ENCODE measurements at regions not wholly inside any gene's neighbourhood (a gene's known extent, or its start where the extent isn't known, plus 50 kb on each side); places are given as distances from the start of the nearest gene placed in this dataset.

DNA sequence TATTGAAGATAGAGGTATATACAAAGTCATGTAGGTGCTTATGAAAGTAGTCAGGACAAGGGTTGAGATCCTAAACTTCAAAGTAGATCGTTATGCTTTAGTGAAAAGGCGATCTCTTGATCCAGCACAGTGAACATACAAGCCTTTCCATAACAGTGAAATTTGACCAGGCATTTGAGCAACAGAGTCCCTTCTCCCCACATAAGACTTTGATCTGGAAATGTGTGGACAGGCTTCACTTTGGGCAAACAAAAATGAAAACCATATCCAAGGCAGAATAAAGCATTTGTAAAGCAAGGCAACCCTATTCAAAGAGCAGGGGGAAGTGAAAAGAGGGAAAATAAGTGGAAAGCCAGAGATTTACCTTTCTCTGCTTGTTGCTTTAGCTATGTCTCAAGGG lies 311.9 kb upstream of the SORCS1 start:
- 82 to 95% (median 87%) methylated on average over 2 of the region's 2 CpGs for WGBS, 5 donors
- no peak for TF ChIP-seq POLR2A (IDR thresholded peaks at IDR 0.05)
- no peak for TF ChIP-seq POLR2AphosphoS5 (IDR thresholded peaks at IDR 0.05)
- TF ChIP-seq, protein P1, sequence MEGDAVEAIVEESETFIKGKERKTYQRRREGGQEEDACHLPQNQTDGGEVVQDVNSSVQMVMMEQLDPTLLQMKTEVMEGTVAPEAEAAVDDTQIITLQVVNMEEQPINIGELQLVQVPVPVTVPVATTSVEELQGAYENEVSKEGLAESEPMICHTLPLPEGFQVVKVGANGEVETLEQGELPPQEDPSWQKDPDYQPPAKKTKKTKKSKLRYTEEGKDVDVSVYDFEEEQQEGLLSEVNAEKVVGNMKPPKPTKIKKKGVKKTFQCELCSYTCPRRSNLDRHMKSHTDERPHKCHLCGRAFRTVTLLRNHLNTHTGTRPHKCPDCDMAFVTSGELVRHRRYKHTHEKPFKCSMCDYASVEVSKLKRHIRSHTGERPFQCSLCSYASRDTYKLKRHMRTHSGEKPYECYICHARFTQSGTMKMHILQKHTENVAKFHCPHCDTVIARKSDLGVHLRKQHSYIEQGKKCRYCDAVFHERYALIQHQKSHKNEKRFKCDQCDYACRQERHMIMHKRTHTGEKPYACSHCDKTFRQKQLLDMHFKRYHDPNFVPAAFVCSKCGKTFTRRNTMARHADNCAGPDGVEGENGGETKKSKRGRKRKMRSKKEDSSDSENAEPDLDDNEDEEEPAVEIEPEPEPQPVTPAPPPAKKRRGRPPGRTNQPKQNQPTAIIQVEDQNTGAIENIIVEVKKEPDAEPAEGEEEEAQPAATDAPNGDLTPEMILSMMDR (IDR thresholded peaks at IDR 0.05 in 8 of 11, conservative IDR thresholded peaks at IDR 0.05 in 3 of 11), result no peak
- Histone ChIP-seq H3K4me1 (no peaks in the 10 kb centered on the region), H3K9me3 (no peaks in the 10 kb centered on the region), H3K27ac (no peak overlapping the region), H3K27me3 (replicated peaks in 1 of 7) (no peaks in the 10 kb centered on the region), H3K4me3 (no peak overlapping the region), H3K36me3 (no peaks in the 10 kb centered on the region)
- DNase-seq, result no peak
- intact Hi-C loops (cut with DNase I; ENCODE audit: low total_unique reads), result no loop called here

DNA sequence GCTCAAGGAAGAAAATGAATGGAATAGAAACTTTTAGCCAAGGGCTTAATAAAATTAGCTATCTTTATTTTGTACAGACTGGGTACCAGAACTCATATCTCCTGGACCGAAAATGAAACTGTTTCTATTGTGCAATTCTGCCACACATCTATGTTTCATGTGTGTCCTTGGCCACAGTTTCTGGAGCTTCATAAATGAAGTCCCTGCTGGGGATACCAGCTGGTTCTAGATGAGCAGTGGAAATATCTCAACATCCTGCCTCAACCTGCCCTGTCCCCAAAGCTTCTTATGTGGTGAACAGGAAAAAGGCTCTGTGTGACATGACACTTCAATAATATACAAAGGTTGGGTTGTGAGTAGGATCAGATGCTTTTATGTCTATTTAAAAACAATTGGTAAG lies 310.1 kb upstream of the SORCS1 start:
- no peaks in the 10 kb centered on the region for H3K36me3 ChIP-seq
- H3K27ac ChIP-seq, result no peak overlapping the region
- H3K9me3 ChIP-seq, result no peaks in the 10 kb centered on the region
- no peak for DNase-seq
- TF ChIP-seq POLR2A (IDR thresholded peaks at IDR 0.05), result no peak
- no peak for TF ChIP-seq POLR2AphosphoS5 (IDR thresholded peaks at IDR 0.05)
- TF ChIP-seq, protein P1 (IDR thresholded peaks at IDR 0.05 in 8 of 11, conservative IDR thresholded peaks at IDR 0.05 in 3 of 11), result no peak
- 78 to 95% (median 83%) methylated on average over 1 of the region's 1 CpG for WGBS, 5 donors
- intact Hi-C loops (cut with DNase I; ENCODE audit: low total_unique reads), result no loop called here
- no peaks in the 10 kb centered on the region for H3K27me3 ChIP-seq (replicated peaks in 1 of 7)
- no peak overlapping the region for H3K4me3 ChIP-seq
- no peaks in the 10 kb centered on the region for H3K4me1 ChIP-seq

DNA sequence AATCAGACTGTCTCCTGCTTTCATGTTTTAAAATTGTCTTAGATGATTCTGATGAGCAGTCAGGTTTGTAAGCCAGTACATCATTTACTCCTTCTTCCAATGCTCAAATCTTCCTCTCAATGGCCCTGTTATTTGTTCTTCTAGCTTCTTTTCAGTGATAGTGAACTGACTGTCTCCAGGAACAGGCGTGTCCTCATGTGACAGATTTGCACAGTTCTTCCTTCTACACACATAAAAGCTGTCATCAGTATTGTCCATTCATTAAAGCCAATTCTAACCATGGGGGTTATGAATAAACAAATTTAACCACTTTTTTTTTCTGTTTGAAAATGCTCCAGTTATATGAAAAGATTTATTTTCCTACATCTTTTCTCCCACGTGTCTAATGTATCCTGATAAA lies 308.7 kb upstream of the SORCS1 start:
- Histone ChIP-seq H3K4me3 (no peak overlapping the region), H3K9me3 (no peaks in the 10 kb centered on the region), H3K36me3 (no peaks in the 10 kb centered on the region), H3K27me3 (replicated peaks in 1 of 7) (no peaks in the 10 kb centered on the region), H3K27ac (no peak overlapping the region), H3K4me1 (no peaks in the 10 kb centered on the region)
- intact Hi-C loops (cut with DNase I; ENCODE audit: low total_unique reads), result no loop called here
- 67 to 85% (median 78%) methylated on average over 2 of the region's 2 CpGs for WGBS, 5 donors
- TF ChIP-seq POLR2AphosphoS5 (IDR thresholded peaks at IDR 0.05), result no peak
- TF ChIP-seq, protein P1 (IDR thresholded peaks at IDR 0.05 in 8 of 11, conservative IDR thresholded peaks at IDR 0.05 in 3 of 11), result no peak
- no peak for TF ChIP-seq POLR2A (IDR thresholded peaks at IDR 0.05)
- DNase-seq, result no peak

DNA sequence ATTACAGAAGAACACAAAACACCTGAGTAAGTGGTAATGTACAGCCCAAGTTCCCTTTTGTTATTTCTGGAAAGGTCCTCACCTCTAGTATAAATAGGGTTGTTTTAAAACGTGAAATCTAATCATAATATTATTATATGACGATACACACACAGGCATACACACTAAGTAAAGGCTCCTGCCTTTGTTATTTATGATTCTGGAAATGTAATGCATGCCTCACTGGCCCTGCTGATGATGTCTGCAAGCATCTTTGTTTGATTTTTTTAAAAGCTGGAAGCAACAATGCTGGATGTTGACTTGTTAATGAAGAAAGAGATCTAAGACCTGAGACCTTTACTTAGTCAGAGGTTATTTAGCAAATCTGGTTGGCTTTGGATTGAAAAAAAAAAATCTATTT lies 307.4 kb upstream of the SORCS1 start:
- H3K4me3 ChIP-seq, result no peak overlapping the region
- WGBS, 5 donors, result 73 to 80% (median 74%) methylated on average over 2 of the region's 2 CpGs
- H3K9me3 ChIP-seq, result no peaks in the 10 kb centered on the region
- H3K27ac ChIP-seq, result no peak overlapping the region
- no peak for TF ChIP-seq POLR2AphosphoS5 (IDR thresholded peaks at IDR 0.05)
- no peak for TF ChIP-seq POLR2A (IDR thresholded peaks at IDR 0.05)
- TF ChIP-seq, protein P1 (IDR thresholded peaks at IDR 0.05 in 8 of 11, conservative IDR thresholded peaks at IDR 0.05 in 3 of 11), result no peak
- intact Hi-C loops (cut with DNase I; ENCODE audit: low total_unique reads), result no loop called here
- H3K27me3 ChIP-seq (replicated peaks in 1 of 7), result no peaks in the 10 kb centered on the region
- H3K4me1 ChIP-seq, result no peaks in the 10 kb centered on the region
- DNase-seq, result no peak
- H3K36me3 ChIP-seq, result no peaks in the 10 kb centered on the region

All from spleen (tissue), 11 donors.